Stimulated activated CD4-positive, alpha-beta T cell treated with anti-CD3 and anti-CD28 coated beads, TNF-alpha, amount 100 ng/mL, for 24 hours (primary cell): ENCODE measurements at regions not wholly inside any gene's neighbourhood (a gene's known extent, or its start where the extent isn't known, plus 50 kb on each side); places are given as distances from the start of the nearest gene placed in this dataset.
"Not testable (repeated sequence)": the region's sequence is repeated elsewhere in the genome, so short reads cannot be mapped to it uniquely, and the experiment has no call there.

Experiments used
- DNase-seq, 3 experiments: peaks; one replicate each; pipeline ENCODE4 v3.0.0-alpha.2; 2020; ENCODE audit warnings: low read depth in 3 of 3

- no peak for DNase-seq
Observed at GRCh38 chr1:168825820-168826219, 96.8 kb upstream of the DPT start.

- no peak for DNase-seq
Observed at GRCh38 chr1:168826269-168826668, 97.3 kb upstream of the DPT start.

- DNase-seq = no peak
Observed at GRCh38 chr1:168827557-168827956, 98.6 kb upstream of the DPT start.

- DNase-seq = no peak
Observed at GRCh38 chr1:168829876-168830275, 100.9 kb upstream of the DPT start.

GRCh38 chr1:168830562-168830961 is 101.6 kb upstream of the DPT start:
- DNase-seq = no peak

- DNase-seq = no peak
Observed at GRCh38 chr1:168832661-168833060, 103.7 kb upstream of the DPT start.

GRCh38 chr1:168833362-168833761 is 104.4 kb upstream of the DPT start:
- no peak for DNase-seq

- no peak for DNase-seq
Observed at GRCh38 chr1:168833801-168834224, 104.8 kb upstream of the DPT start.

- no peak for DNase-seq
Observed at GRCh38 chr1:168834225-168834872, 105.3 kb upstream of the DPT start.

GRCh38 chr1:168835176-168835575 is 106.2 kb upstream of the DPT start:
- no peak for DNase-seq

- DNase-seq = no peak
Observed at GRCh38 chr1:168835791-168836190, 106.8 kb upstream of the DPT start.

GRCh38 chr1:168836469-168836868 is 107.5 kb upstream of the DPT start:
- DNase-seq = no peak

- not testable (repeated sequence) for DNase-seq
Observed at GRCh38 chr1:168837230-168837629, 108.2 kb upstream of the DPT start.

- DNase-seq = no peak
Observed at GRCh38 chr1:168842306-168842705, 113.3 kb upstream of the DPT start.

GRCh38 chr1:168842916-168843315 is 113.9 kb upstream of the DPT start:
- DNase-seq = no peak

GRCh38 chr1:168843401-168843800 is 114.4 kb upstream of the DPT start:
- DNase-seq = no peak

- no peak for DNase-seq
Observed at GRCh38 chr1:168843950-168844349, 114.9 kb upstream of the DPT start.

- DNase-seq = no peak
Observed at GRCh38 chr1:168845140-168845539, 116.1 kb upstream of the DPT start.

GRCh38 chr1:168848051-168848450 is 119.0 kb upstream of the DPT start:
- no peak for DNase-seq

- DNase-seq = no peak
Observed at GRCh38 chr1:168861421-168862004, 132.5 kb upstream of the DPT start.

- DNase-seq = no peak
Observed at GRCh38 chr1:168863772-168864171, 134.8 kb upstream of the DPT start.

GRCh38 chr1:168864266-168864665 is 135.3 kb upstream of the DPT start:
- no peak for DNase-seq

GRCh38 chr1:168865850-168866620 is 137.0 kb upstream of the DPT start:
- no peak for DNase-seq
